ENCODE measurements at regions not wholly inside any gene's neighbourhood (a gene's known extent, or its start where the extent isn't known, plus 50 kb on each side); places are given as distances from the start of the nearest gene placed in this dataset.

GRCh38 chr13:50690006-50690405, 153.5 kb downstream of the DLEU7 start:
- TF ChIP-seq CTCF (IDR thresholded peaks at IDR 0.05; ENCODE audit: control extremely low read depth, extremely low read depth) = no peak
- Histone ChIP-seq H3K9me3 (ENCODE audit: control insufficient read depth in 4 of 4, insufficient read depth in 3 of 4, low read length in 3 of 4) (no peaks in the 10 kb centered on the region), H3K9ac (ENCODE audit: insufficient read depth in 1 of 2, low read length in 2 of 2) (no peak overlapping the region), H3K27me3 (ENCODE audit: control insufficient read depth in 3 of 3, insufficient read depth in 3 of 3, low read length in 2 of 3) (no peaks in the 10 kb centered on the region), H3K4me1 (ENCODE audit: control insufficient read depth in 5 of 5, insufficient read depth in 5 of 5, low read length in 5 of 5) (peaks cover 0 to 41% (median 8%) of the 10 kb centered on the region in 5 donors), H3K27ac (ENCODE audit: low read depth in 1 of 2, low read length in 1 of 2) (no peak overlapping the region), H3K36me3 (ENCODE audit: control insufficient read depth in 4 of 4, insufficient read depth in 4 of 4, low read length in 4 of 4) (no peaks in the 10 kb centered on the region), H3K4me3 (no peak overlapping the region)
- no peak for ATAC-seq (ENCODE audit: insufficient read depth, low FRiP score)
- no peak for DNase-seq

GRCh38 chr13:50691176-50691680, 152.3 kb downstream of the DLEU7 start:
- TF ChIP-seq CTCF (IDR thresholded peaks at IDR 0.05; ENCODE audit: control extremely low read depth, extremely low read depth) = no peak
- DNase-seq (peak in 2 of 3 donors; percentile 49 to 60), ATAC-seq (ENCODE audit: insufficient read depth, low FRiP score) (no peak)
- Histone ChIP-seq H3K9ac (ENCODE audit: insufficient read depth in 1 of 2, low read length in 2 of 2) (no peak overlapping the region), H3K36me3 (ENCODE audit: control insufficient read depth in 4 of 4, insufficient read depth in 4 of 4, low read length in 4 of 4) (no peaks in the 10 kb centered on the region), H3K4me1 (ENCODE audit: control insufficient read depth in 5 of 5, insufficient read depth in 5 of 5, low read length in 5 of 5) (peaks cover 0 to 28% (median 8%) of the 10 kb centered on the region in 5 donors), H3K4me3 (no peak overlapping the region), H3K27me3 (ENCODE audit: control insufficient read depth in 3 of 3, insufficient read depth in 3 of 3, low read length in 2 of 3) (no peaks in the 10 kb centered on the region), H3K27ac (ENCODE audit: low read depth in 1 of 2, low read length in 1 of 2) (peak overlapping the region in 1 of 2 donors; percentile 77), H3K9me3 (ENCODE audit: control insufficient read depth in 4 of 4, insufficient read depth in 3 of 4, low read length in 3 of 4) (no peaks in the 10 kb centered on the region)
- 75 to 78% methylated on average over 3 of the region's 3 CpGs for WGBS, 2 donors

GRCh38 chr13:50691681-50692263, 151.7 kb downstream of the DLEU7 start:
- H3K36me3 ChIP-seq (ENCODE audit: control insufficient read depth in 4 of 4, insufficient read depth in 4 of 4, low read length in 4 of 4) = no peaks in the 10 kb centered on the region
- no peak for TF ChIP-seq CTCF (IDR thresholded peaks at IDR 0.05; ENCODE audit: control extremely low read depth, extremely low read depth)
- no peaks in the 10 kb centered on the region for H3K9me3 ChIP-seq (ENCODE audit: control insufficient read depth in 4 of 4, insufficient read depth in 3 of 4, low read length in 3 of 4)
- no peak for DNase-seq
- H3K4me3 ChIP-seq = no peak overlapping the region
- no peak for ATAC-seq (ENCODE audit: insufficient read depth, low FRiP score)
- peaks cover 0 to 26% (median 8%) of the 10 kb centered on the region in 5 donors for H3K4me1 ChIP-seq (ENCODE audit: control insufficient read depth in 5 of 5, insufficient read depth in 5 of 5, low read length in 5 of 5)
- WGBS, 2 donors = 81 to 92% methylated on average over 7 of the region's 7 CpGs
- H3K27me3 ChIP-seq (ENCODE audit: control insufficient read depth in 3 of 3, insufficient read depth in 3 of 3, low read length in 2 of 3) = no peaks in the 10 kb centered on the region
- H3K27ac ChIP-seq (ENCODE audit: low read depth in 1 of 2, low read length in 1 of 2) = peak overlapping the region; percentile 32 to 77
- no peak overlapping the region for H3K9ac ChIP-seq (ENCODE audit: insufficient read depth in 1 of 2, low read length in 2 of 2)

All from lung (tissue), 11 donors.